GM23248 (cell line): ENCODE measurements at regions not wholly inside any gene's neighbourhood (a gene's known extent, or its start where the extent isn't known, plus 50 kb on each side); places are given as distances from the start of the nearest gene placed in this dataset.
A peak's percentile ranks its signal among the peaks of the same experiment; 100 is the strongest.

Experiments used
- DNase-seq: peaks from one replicate; pipeline ENCODE4 v3.0.0-alpha.2; 2015
- H2AFZ ChIP-seq: fragments of 200-600 bp; sonication (generic); 2 replicates; pipeline ENCODE4 v1.6.1; 2016; ENCODE audit warnings: antibody characterized with exemption
- H3F3A ChIP-seq: fragments of 200-600 bp; sonication (generic); 2 replicates; pipeline ENCODE4 v1.6.1; 2016; ENCODE audit warnings: mild to moderate bottlenecking, antibody characterized with exemption, mixed run types; ENCODE audit not compliant: insufficient read depth
- H3K27ac ChIP-seq: fragments of 200-600 bp; sonication (generic); 2 replicates; pipeline ENCODE4 v1.5.1; 2016; ENCODE audit warnings: mild to moderate bottlenecking
- H3K27me3 ChIP-seq: fragments of 200-600 bp; sonication (generic); replicated peaks from 2 replicates; pipeline ENCODE4 v1.6.1; 2016; ENCODE audit warnings: mild to moderate bottlenecking; ENCODE audit not compliant: insufficient read depth
- H3K36me3 ChIP-seq: fragments of 200-600 bp; sonication (generic); 2 replicates; pipeline ENCODE4 v1.6.1; 2016; ENCODE audit warnings: low read depth, mild to moderate bottlenecking
- H3K4me1 ChIP-seq: fragments of 200-600 bp; sonication (generic); 2 replicates; pipeline ENCODE4 v1.6.1; 2016; ENCODE audit warnings: mild to moderate bottlenecking; ENCODE audit not compliant: insufficient read depth
- H3K4me2 ChIP-seq: fragments of 200-600 bp; sonication (generic); one replicate; pipeline ENCODE4 v1.6.1; 2016; ENCODE audit warnings: mild to moderate bottlenecking; ENCODE audit not compliant: unreplicated experiment
- H3K4me3 ChIP-seq: fragments of 200-600 bp; sonication (generic); 2 replicates; pipeline ENCODE4 v1.5.1; 2016; ENCODE audit warnings: mild to moderate bottlenecking
- H3K79me2 ChIP-seq: fragments of 200-600 bp; sonication (generic); 2 replicates; pipeline ENCODE4 v1.6.1; 2016; ENCODE audit warnings: mild to moderate bottlenecking; ENCODE audit not compliant: insufficient read depth
- H3K9ac ChIP-seq: fragments of 200-600 bp; sonication (generic); 2 replicates; pipeline ENCODE4 v1.6.1; 2016; ENCODE audit warnings: mild to moderate bottlenecking
- H3K9me2 ChIP-seq: fragments of 200-600 bp; sonication (generic); 2 replicates; pipeline ENCODE4 v1.6.1; 2016; ENCODE audit warnings: mixed run types, mild to moderate bottlenecking, moderate library complexity; ENCODE audit not compliant: insufficient read depth
- H3K9me3 ChIP-seq: fragments of 200-600 bp; sonication (generic); one replicate; pipeline ENCODE4 v1.6.1; 2017; ENCODE audit warnings: low read depth
- H4K20me1 ChIP-seq: fragments of 200-600 bp; sonication (generic); 2 replicates; pipeline ENCODE4 v1.6.0; 2016; ENCODE audit not compliant: insufficient read depth
- EZH2 ChIP-seq: fragments of 200-600 bp; sonication (generic); IDR thresholded peaks from 2 replicates; pipeline ENCODE4 v1.6.1; 2018; ENCODE audit warnings: antibody characterized with exemption, mild to moderate bottlenecking; ENCODE audit not compliant: insufficient read depth, poor library complexity, severe bottlenecking
- EZH2phosphoT487 ChIP-seq: fragments of 200-600 bp; sonication (generic); IDR thresholded peaks from 2 replicates; pipeline ENCODE4 v1.6.1; 2018; ENCODE audit warnings: antibody characterized with exemption, moderate library complexity, mild to moderate bottlenecking, low read depth; ENCODE audit not compliant: insufficient read depth
- WGBS, 2 experiments: methylation state at CpG; one replicate each; pipeline ENCODE4 v1.1.6; 2015 to 2017; ENCODE audit warnings: low lambda C conversion rate in 2 of 2, low coverage in 1 of 2; ENCODE audit errors: missing lambda C conversion rate in 2 of 2; 5-methylcytosine and 5-hydroxymethylcytosine counted together
- in situ Hi-C: fragments of 300-500 bp; cut with MboI; formaldehyde crosslinking; loops from 2 replicates; pipeline ENCODE4 v1.15.0; 2020

GRCh38 chr10:106076496-106076895 lies 1088.0 kb downstream of the SORCS1 start:
- H3K9me3 ChIP-seq = no peaks in the 10 kb centered on the region
- DNase-seq = no peak
- H3K36me3 ChIP-seq = no peaks in the 10 kb centered on the region
- no peaks in the 10 kb centered on the region for H4K20me1 ChIP-seq
- H2AFZ ChIP-seq = no peak overlapping the region
- H3K9ac ChIP-seq = no peak overlapping the region
- H3K4me1 ChIP-seq = no peaks in the 10 kb centered on the region
- no peaks in the 10 kb centered on the region for H3K27me3 ChIP-seq
- H3K4me2 ChIP-seq = no peak overlapping the region
- no peak overlapping the region for H3K27ac ChIP-seq
- no peaks in the 10 kb centered on the region for H3F3A ChIP-seq
- no peaks in the 10 kb centered on the region for H3K79me2 ChIP-seq
- no peak overlapping the region for H3K4me3 ChIP-seq
- TF ChIP-seq EZH2phosphoT487 (no peak), EZH2 (no peak)
- in situ Hi-C loops = no loop called here
- H3K9me2 ChIP-seq = no peaks in the 10 kb centered on the region

GRCh38 chr10:106053061-106053460 lies 1111.4 kb downstream of the SORCS1 start:
- Histone ChIP-seq H3K9me2 (no peaks in the 10 kb centered on the region), H3K27me3 (no peaks in the 10 kb centered on the region), H3K36me3 (no peaks in the 10 kb centered on the region), H3K79me2 (no peaks in the 10 kb centered on the region), H3K4me1 (no peaks in the 10 kb centered on the region), H2AFZ (no peak overlapping the region), H3F3A (no peaks in the 10 kb centered on the region), H3K9me3 (no peaks in the 10 kb centered on the region), H3K4me3 (no peak overlapping the region), H3K4me2 (no peak overlapping the region), H3K9ac (no peak overlapping the region), H4K20me1 (no peaks in the 10 kb centered on the region), H3K27ac (no peak overlapping the region)
- TF ChIP-seq EZH2 = no peak
- TF ChIP-seq EZH2phosphoT487 = no peak
- no peak for DNase-seq
- in situ Hi-C loops = no loop called here
- WGBS, 2 experiments = 21 to 27% methylated on average over 6 of the region's 6 CpGs

- Histone ChIP-seq H3K4me2 (no peak overlapping the region), H4K20me1 (no peaks in the 10 kb centered on the region), H3K4me1 (no peaks in the 10 kb centered on the region), H3K9ac (no peak overlapping the region), H3K9me3 (no peaks in the 10 kb centered on the region), H3K79me2 (no peaks in the 10 kb centered on the region), H3K27me3 (no peaks in the 10 kb centered on the region), H3K36me3 (no peaks in the 10 kb centered on the region), H3K4me3 (no peak overlapping the region), H3K27ac (peak overlapping the region; percentile 24; the same call in 1 of the 2 replicates), H3K9me2 (no peaks in the 10 kb centered on the region), H3F3A (no peaks in the 10 kb centered on the region), H2AFZ (no peak overlapping the region)
- TF ChIP-seq EZH2 (no peak), EZH2phosphoT487 (no peak)
- no peak for DNase-seq
- in situ Hi-C loops = no loop called here
- WGBS, 2 experiments = 1 to 5% methylated on average over 2 of the region's 2 CpGs
Measured at GRCh38 chr10:106044503-106044902, 1120.0 kb downstream of the SORCS1 start.

- H3K9me3 ChIP-seq = no peaks in the 10 kb centered on the region
- H3K27ac ChIP-seq = peak overlapping the region; percentile 24; the same call in 1 of the 2 replicates
- H3K79me2 ChIP-seq = no peaks in the 10 kb centered on the region
Measured at GRCh38 chr10:106043863-106044262, 1120.6 kb downstream of the SORCS1 start.

GRCh38 chr10:106038246-106038645 lies 1126.3 kb downstream of the SORCS1 start:
- in situ Hi-C loops = no loop called here
- no peak for DNase-seq
- Histone ChIP-seq H3K4me1 (no peaks in the 10 kb centered on the region), H3F3A (no peaks in the 10 kb centered on the region), H3K4me3 (no peak overlapping the region), H4K20me1 (no peaks in the 10 kb centered on the region), H3K27ac (no peak overlapping the region), H3K36me3 (no peaks in the 10 kb centered on the region), H3K9me2 (no peaks in the 10 kb centered on the region), H3K9ac (no peak overlapping the region), H3K27me3 (no peaks in the 10 kb centered on the region), H3K4me2 (no peak overlapping the region), H3K79me2 (no peaks in the 10 kb centered on the region), H3K9me3 (peaks cover 2% of the 10 kb centered on the region), H2AFZ (no peak overlapping the region)
- WGBS, 2 experiments = 41 to 63% methylated on average over 1 of the region's 1 CpG
- TF ChIP-seq EZH2phosphoT487 = no peak
- TF ChIP-seq EZH2 = no peak

More at GRCh38 chr10:106043863-106044262, 1120.6 kb downstream of the SORCS1 start:
- Histone ChIP-seq H3K4me2 (no peak overlapping the region), H2AFZ (no peak overlapping the region), H4K20me1 (no peaks in the 10 kb centered on the region), H3K4me3 (no peak overlapping the region), H3K9me2 (no peaks in the 10 kb centered on the region), H3K27me3 (no peaks in the 10 kb centered on the region), H3F3A (no peaks in the 10 kb centered on the region), H3K4me1 (no peaks in the 10 kb centered on the region), H3K9ac (no peak overlapping the region), H3K36me3 (no peaks in the 10 kb centered on the region)
- DNase-seq = peak; percentile 46
- in situ Hi-C loops = no loop called here
- WGBS, 2 experiments = 2 to 3% methylated on average over 3 of the region's 3 CpGs
- TF ChIP-seq EZH2 (no peak), EZH2phosphoT487 (no peak)
